ENCODE measurements at regions not wholly inside any gene's neighbourhood (a gene's known extent, or its start where the extent isn't known, plus 50 kb on each side); places are given as distances from the start of the nearest gene placed in this dataset.

GRCh38 chr13:59346999-59347723, 816.6 kb downstream of the DIAPH3 start:
- no peak overlapping the region for H3K4me3 ChIP-seq (ENCODE audit: low read length)
- H3K36me3 ChIP-seq (ENCODE audit: insufficient read depth, low read length): no peaks in the 10 kb centered on the region
- no peaks in the 10 kb centered on the region for H3K9me3 ChIP-seq (replicated peaks; ENCODE audit: low read length)
- H3K27me3 ChIP-seq (ENCODE audit: control insufficient read depth, insufficient read depth, low read length): no peaks in the 10 kb centered on the region
- H3K4me2 ChIP-seq (ENCODE audit: low read length): no peak overlapping the region
- H3K9ac ChIP-seq (ENCODE audit: low read depth, low read length): no peak overlapping the region
- no peaks in the 10 kb centered on the region for H3K4me1 ChIP-seq (ENCODE audit: control insufficient read depth, insufficient read depth, low read length)

DNA sequence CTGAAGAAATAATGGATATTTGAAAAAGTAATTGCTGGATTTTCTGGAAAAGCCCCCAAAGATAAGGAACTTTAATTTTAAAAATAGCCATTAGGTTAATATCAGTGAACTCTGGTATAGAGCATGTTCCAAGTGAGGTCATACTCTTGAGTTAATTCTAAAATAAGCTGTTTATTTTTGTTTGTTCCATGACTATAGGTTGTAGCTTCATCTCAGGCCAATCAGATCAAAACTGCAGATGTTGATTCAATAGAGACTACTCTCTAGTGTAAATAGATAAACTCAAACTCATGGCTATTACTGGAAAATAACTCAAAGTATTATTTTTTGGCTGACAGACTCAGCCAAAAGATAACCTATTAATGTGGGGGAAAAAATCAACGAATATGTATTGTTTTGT, 815.1 kb downstream of the DIAPH3 start:
- H3K9ac ChIP-seq (ENCODE audit: low read depth, low read length): no peak overlapping the region
- H3K9me3 ChIP-seq (replicated peaks; ENCODE audit: low read length): no peaks in the 10 kb centered on the region
- no peak overlapping the region for H3K4me3 ChIP-seq (ENCODE audit: low read length)
- H3K27me3 ChIP-seq (ENCODE audit: control insufficient read depth, insufficient read depth, low read length): no peaks in the 10 kb centered on the region
- H3K4me2 ChIP-seq (ENCODE audit: low read length): no peak overlapping the region
- no peaks in the 10 kb centered on the region for H3K36me3 ChIP-seq (ENCODE audit: insufficient read depth, low read length)
- H3K4me1 ChIP-seq (ENCODE audit: control insufficient read depth, insufficient read depth, low read length): no peaks in the 10 kb centered on the region

GRCh38 chr13:59352600-59352999, 811.1 kb downstream of the DIAPH3 start:
- no peaks in the 10 kb centered on the region for H3K36me3 ChIP-seq (ENCODE audit: insufficient read depth, low read length)
- no peak overlapping the region for H3K4me3 ChIP-seq (ENCODE audit: low read length)

DNA sequence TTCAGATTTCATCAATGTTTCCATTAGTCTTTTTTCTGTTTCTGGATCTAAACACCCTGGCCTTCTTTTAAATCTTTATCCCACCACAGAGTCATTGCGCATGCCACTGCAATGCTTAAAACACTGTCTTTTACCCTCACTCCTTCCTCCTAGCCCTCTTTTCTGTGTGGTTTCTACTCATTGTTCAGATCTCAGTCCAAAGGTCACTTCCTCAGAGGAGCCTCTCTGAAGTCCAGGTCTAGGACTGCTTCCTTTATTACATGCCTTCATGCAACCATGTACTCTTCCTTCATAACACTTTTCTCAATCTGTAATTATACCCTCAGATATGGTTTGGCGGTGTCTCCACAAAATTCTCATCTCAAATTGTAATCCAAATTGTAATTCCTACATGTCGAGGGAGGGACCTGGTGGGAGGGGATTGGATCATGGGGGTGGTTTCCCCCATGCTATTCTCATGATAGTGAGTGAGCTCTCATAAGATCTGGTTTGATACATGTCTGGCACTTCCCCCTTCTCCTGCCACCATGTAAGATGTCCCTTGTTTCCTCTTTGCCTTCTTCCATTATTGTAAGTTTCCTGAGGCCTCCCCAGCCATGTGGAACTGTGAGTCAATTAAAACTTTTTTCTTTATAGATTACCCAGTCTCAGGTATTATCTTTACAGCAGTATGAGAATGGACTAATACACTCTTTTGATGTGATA, 808.9 kb downstream of the DIAPH3 start:
- Histone ChIP-seq H3K4me1 (ENCODE audit: control insufficient read depth, insufficient read depth, low read length) (no peaks in the 10 kb centered on the region), H3K36me3 (ENCODE audit: insufficient read depth, low read length) (no peaks in the 10 kb centered on the region), H3K9ac (ENCODE audit: low read depth, low read length) (no peak overlapping the region), H3K4me2 (ENCODE audit: low read length) (no peak overlapping the region), H3K4me3 (ENCODE audit: low read length) (no peak overlapping the region), H3K9me3 (replicated peaks; ENCODE audit: low read length) (no peaks in the 10 kb centered on the region), H3K27me3 (ENCODE audit: control insufficient read depth, insufficient read depth, low read length) (no peaks in the 10 kb centered on the region)

More at GRCh38 chr13:59352600-59352999, 811.1 kb downstream of the DIAPH3 start:
- no peak overlapping the region for H3K4me2 ChIP-seq (ENCODE audit: low read length)
- no peaks in the 10 kb centered on the region for H3K9me3 ChIP-seq (replicated peaks; ENCODE audit: low read length)
- no peaks in the 10 kb centered on the region for H3K27me3 ChIP-seq (ENCODE audit: control insufficient read depth, insufficient read depth, low read length)
- H3K4me1 ChIP-seq (ENCODE audit: control insufficient read depth, insufficient read depth, low read length): no peaks in the 10 kb centered on the region
- no peak overlapping the region for H3K9ac ChIP-seq (ENCODE audit: low read depth, low read length)

DNA sequence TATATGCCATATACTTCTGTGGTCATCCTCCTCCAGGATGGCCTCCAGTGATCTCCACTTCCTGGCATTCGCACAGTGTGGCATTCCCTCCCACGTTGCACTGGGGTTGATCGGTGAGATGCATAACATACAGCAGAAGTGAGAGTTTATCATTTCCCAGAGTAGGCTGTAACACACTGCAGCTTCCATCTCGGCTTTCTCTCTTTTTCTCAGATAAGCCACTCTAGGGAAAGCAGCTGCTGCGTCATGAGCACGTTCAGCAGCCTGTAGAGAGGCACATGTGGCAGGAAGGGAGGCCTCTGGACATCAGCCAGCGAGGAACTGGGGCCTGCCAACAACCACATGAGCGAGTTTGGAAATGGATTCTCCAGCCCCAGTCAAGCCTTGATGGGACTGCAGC, 807.1 kb downstream of the DIAPH3 start:
- Histone ChIP-seq H3K9me3 (replicated peaks; ENCODE audit: low read length) (no peaks in the 10 kb centered on the region), H3K27me3 (ENCODE audit: control insufficient read depth, insufficient read depth, low read length) (no peaks in the 10 kb centered on the region), H3K9ac (ENCODE audit: low read depth, low read length) (no peak overlapping the region), H3K36me3 (ENCODE audit: insufficient read depth, low read length) (no peaks in the 10 kb centered on the region), H3K4me2 (ENCODE audit: low read length) (no peak overlapping the region), H3K4me1 (ENCODE audit: control insufficient read depth, insufficient read depth, low read length) (no peaks in the 10 kb centered on the region), H3K4me3 (ENCODE audit: low read length) (no peak overlapping the region)

- H3K4me2 ChIP-seq (ENCODE audit: low read length): no peak overlapping the region
These were observed 805.7 kb downstream of the DIAPH3 start for GRCh38 chr13:59358014-59358413.

GRCh38 chr13:59360108-59360507, 803.6 kb downstream of the DIAPH3 start:
- no peaks in the 10 kb centered on the region for H3K4me1 ChIP-seq (ENCODE audit: control insufficient read depth, insufficient read depth, low read length)
- H3K9me3 ChIP-seq (replicated peaks; ENCODE audit: low read length): no peaks in the 10 kb centered on the region
- no peaks in the 10 kb centered on the region for H3K36me3 ChIP-seq (ENCODE audit: insufficient read depth, low read length)
- H3K4me2 ChIP-seq (ENCODE audit: low read length): no peak overlapping the region
- no peak overlapping the region for H3K9ac ChIP-seq (ENCODE audit: low read depth, low read length)
- no peak overlapping the region for H3K4me3 ChIP-seq (ENCODE audit: low read length)
- no peaks in the 10 kb centered on the region for H3K27me3 ChIP-seq (ENCODE audit: control insufficient read depth, insufficient read depth, low read length)

More at GRCh38 chr13:59358014-59358413, 805.7 kb downstream of the DIAPH3 start:
- H3K27me3 ChIP-seq (ENCODE audit: control insufficient read depth, insufficient read depth, low read length): no peaks in the 10 kb centered on the region
- no peak overlapping the region for H3K4me3 ChIP-seq (ENCODE audit: low read length)
- H3K9ac ChIP-seq (ENCODE audit: low read depth, low read length): no peak overlapping the region
- no peaks in the 10 kb centered on the region for H3K4me1 ChIP-seq (ENCODE audit: control insufficient read depth, insufficient read depth, low read length)
- no peaks in the 10 kb centered on the region for H3K36me3 ChIP-seq (ENCODE audit: insufficient read depth, low read length)
- no peaks in the 10 kb centered on the region for H3K9me3 ChIP-seq (replicated peaks; ENCODE audit: low read length)

DNA sequence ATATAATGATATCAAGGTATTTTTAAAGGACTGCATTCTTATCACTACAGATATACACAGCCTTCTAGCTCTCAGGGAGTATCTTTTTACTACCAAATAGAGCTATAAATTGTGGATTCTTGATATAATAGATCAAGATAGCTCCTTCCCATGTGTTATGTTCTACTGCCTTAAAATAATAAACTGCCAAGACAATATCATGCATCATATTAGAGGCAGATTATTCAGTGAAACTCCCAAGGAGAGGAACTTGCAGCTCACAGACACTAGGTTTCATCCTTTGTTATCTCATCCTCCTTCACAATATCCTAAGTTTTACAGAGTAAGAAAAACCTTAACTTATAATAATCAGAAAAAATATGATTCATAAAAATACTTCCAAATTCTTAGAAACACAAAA, 802.8 kb downstream of the DIAPH3 start:
- Histone ChIP-seq H3K9ac (ENCODE audit: low read depth, low read length) (no peak overlapping the region), H3K4me2 (ENCODE audit: low read length) (no peak overlapping the region), H3K27me3 (ENCODE audit: control insufficient read depth, insufficient read depth, low read length) (no peaks in the 10 kb centered on the region), H3K4me3 (ENCODE audit: low read length) (no peak overlapping the region), H3K4me1 (ENCODE audit: control insufficient read depth, insufficient read depth, low read length) (no peaks in the 10 kb centered on the region), H3K9me3 (replicated peaks; ENCODE audit: low read length) (no peaks in the 10 kb centered on the region), H3K36me3 (ENCODE audit: insufficient read depth, low read length) (no peaks in the 10 kb centered on the region)

DNA sequence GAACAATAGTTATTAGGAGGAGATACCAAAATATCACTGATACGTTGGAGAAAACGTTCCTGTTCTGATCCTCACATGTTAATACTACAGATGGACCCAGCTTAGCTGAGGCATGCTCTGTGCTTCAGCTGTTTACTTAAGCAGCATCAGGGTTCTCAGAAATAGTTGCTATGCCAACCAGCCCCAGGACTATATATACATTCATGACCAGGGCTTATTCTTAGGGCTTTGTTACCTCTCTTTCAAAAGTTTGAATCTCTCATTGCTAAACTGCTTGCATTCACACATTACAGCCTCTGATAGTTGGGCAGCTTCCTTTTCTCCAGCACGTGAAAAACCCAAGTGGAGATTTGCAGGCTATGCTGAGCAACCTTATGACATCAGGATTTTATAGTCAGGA, 800.4 kb downstream of the DIAPH3 start:
- Histone ChIP-seq H3K36me3 (ENCODE audit: insufficient read depth, low read length) (no peaks in the 10 kb centered on the region), H3K4me2 (ENCODE audit: low read length) (no peak overlapping the region), H3K27me3 (ENCODE audit: control insufficient read depth, insufficient read depth, low read length) (no peaks in the 10 kb centered on the region), H3K9me3 (replicated peaks; ENCODE audit: low read length) (no peaks in the 10 kb centered on the region), H3K4me3 (ENCODE audit: low read length) (no peak overlapping the region), H3K4me1 (ENCODE audit: control insufficient read depth, insufficient read depth, low read length) (no peaks in the 10 kb centered on the region), H3K9ac (ENCODE audit: low read depth, low read length) (no peak overlapping the region)

DNA sequence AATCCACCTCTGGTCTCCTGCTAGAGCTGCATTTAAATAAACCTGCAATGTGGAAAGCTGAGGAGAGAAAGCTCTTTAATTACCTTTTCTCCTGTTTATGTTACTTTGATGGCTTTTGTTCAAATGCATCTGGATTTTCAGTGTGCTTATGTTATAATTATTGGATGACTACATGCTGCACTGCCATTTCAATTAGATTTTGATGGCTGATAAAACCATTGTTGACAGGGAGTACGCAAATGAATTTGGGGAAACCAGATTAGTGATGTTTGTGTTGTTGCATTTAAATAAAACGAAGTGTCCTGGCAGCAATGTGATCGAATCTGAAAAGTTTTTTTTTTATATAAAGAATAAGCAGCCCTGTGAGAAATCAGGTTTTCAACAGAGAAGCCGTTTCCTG, 799.8 kb downstream of the DIAPH3 start:
- Histone ChIP-seq H3K4me3 (ENCODE audit: low read length) (no peak overlapping the region), H3K36me3 (ENCODE audit: insufficient read depth, low read length) (no peaks in the 10 kb centered on the region), H3K4me1 (ENCODE audit: control insufficient read depth, insufficient read depth, low read length) (no peaks in the 10 kb centered on the region), H3K27me3 (ENCODE audit: control insufficient read depth, insufficient read depth, low read length) (no peaks in the 10 kb centered on the region), H3K9me3 (replicated peaks; ENCODE audit: low read length) (no peaks in the 10 kb centered on the region), H3K4me2 (ENCODE audit: low read length) (no peak overlapping the region), H3K9ac (ENCODE audit: low read depth, low read length) (no peak overlapping the region)

DNA sequence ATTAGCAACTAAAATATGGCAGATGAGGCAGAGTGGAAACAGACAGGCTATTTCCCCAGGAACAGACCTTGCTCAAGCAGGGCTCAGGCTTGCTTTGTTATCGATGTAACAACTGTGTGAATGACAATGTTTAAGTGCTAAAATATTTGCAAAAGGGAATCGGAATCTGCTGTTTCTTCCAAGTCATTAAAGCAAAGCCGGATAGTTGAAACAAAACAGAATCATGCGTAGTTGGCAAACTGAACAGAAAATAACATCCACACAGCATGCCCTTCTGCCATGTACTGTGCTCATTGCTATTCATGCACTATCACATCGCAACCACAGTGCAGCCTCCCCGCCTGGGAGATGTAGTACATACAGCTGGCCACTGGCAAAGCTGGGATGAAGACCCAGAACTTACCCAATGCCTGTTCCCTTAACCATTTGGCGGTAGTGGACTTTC, 799.1 kb downstream of the DIAPH3 start:
- no peaks in the 10 kb centered on the region for H3K4me1 ChIP-seq (ENCODE audit: control insufficient read depth, insufficient read depth, low read length)
- no peaks in the 10 kb centered on the region for H3K27me3 ChIP-seq (ENCODE audit: control insufficient read depth, insufficient read depth, low read length)
- H3K36me3 ChIP-seq (ENCODE audit: insufficient read depth, low read length): no peaks in the 10 kb centered on the region
- no peak overlapping the region for H3K4me2 ChIP-seq (ENCODE audit: low read length)
- H3K9me3 ChIP-seq (replicated peaks; ENCODE audit: low read length): no peaks in the 10 kb centered on the region
- H3K9ac ChIP-seq (ENCODE audit: low read depth, low read length): no peak overlapping the region
- no peak overlapping the region for H3K4me3 ChIP-seq (ENCODE audit: low read length)

DNA sequence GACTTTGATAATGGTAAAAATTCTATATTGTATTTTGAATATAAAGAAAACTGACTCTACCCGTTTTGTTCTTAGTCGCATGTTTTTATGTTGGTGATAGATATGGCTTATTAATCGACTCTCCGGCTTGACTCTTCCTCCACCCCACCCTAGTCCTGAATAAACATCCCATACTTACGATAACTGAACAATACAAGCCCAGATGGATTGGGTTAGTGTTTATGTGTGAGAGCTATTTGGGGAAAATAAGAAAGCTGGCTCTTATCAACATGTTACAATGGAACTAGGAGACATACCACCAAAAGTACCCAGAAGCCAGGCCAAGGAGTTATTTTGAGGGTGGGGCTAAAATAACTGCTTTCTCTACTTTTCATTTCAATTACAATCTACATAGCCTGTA, 796.3 kb downstream of the DIAPH3 start:
- H3K4me3 ChIP-seq (ENCODE audit: low read length): no peak overlapping the region
- H3K36me3 ChIP-seq (ENCODE audit: insufficient read depth, low read length): no peaks in the 10 kb centered on the region
- H3K4me1 ChIP-seq (ENCODE audit: control insufficient read depth, insufficient read depth, low read length): no peaks in the 10 kb centered on the region
- H3K9me3 ChIP-seq (replicated peaks; ENCODE audit: low read length): no peaks in the 10 kb centered on the region
- H3K4me2 ChIP-seq (ENCODE audit: low read length): no peak overlapping the region
- no peak overlapping the region for H3K9ac ChIP-seq (ENCODE audit: low read depth, low read length)
- no peaks in the 10 kb centered on the region for H3K27me3 ChIP-seq (ENCODE audit: control insufficient read depth, insufficient read depth, low read length)
